Fibroblast of the aortic adventitia (primary cell): ENCODE measurements at regions not wholly inside any gene's neighbourhood (a gene's known extent, or its start where the extent isn't known, plus 50 kb on each side); places are given as distances from the start of the nearest gene placed in this dataset.

Source experiments
- DNase-seq: peaks from one replicate; pipeline ENCODE4 v3.0.0-alpha.2; 2010; ENCODE audit warnings: low read depth
- H3K4me3 ChIP-seq: 2 replicates; pipeline ENCODE4 v1.5.1; 2011; ENCODE audit warnings: low read depth, mild to moderate bottlenecking, control low read depth, low read length, moderate library complexity
- TF ChIP-seq, protein P1 (sequence below): IDR thresholded peaks from 2 replicates; pipeline ENCODE4 v1.5.1; 2011; ENCODE audit warnings: mild to moderate bottlenecking, low read length, control low read depth, inconsistent platforms; ENCODE audit not compliant: insufficient read depth

DNA sequence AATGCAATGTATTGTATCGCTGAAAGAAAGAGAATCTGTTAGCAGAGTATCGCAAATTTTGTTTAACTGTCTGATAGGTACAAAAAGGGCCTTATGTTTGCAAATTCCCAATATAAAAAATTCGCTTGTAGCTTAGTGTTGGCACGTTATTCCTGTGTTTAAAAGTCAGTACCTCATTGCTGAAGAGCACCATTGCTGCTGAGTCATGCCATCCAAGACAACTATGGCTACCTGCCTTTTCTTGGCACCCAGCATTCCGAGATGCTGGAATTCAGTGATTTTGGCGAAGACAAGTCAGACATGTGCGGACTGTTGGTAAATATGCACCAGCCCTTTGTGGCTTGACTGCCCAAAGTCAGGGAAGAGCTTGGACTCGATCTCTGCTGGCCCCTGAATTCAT lies 149.5 kb upstream of the EEA1 start:
- no peak for DNase-seq
- TF ChIP-seq, protein P1, sequence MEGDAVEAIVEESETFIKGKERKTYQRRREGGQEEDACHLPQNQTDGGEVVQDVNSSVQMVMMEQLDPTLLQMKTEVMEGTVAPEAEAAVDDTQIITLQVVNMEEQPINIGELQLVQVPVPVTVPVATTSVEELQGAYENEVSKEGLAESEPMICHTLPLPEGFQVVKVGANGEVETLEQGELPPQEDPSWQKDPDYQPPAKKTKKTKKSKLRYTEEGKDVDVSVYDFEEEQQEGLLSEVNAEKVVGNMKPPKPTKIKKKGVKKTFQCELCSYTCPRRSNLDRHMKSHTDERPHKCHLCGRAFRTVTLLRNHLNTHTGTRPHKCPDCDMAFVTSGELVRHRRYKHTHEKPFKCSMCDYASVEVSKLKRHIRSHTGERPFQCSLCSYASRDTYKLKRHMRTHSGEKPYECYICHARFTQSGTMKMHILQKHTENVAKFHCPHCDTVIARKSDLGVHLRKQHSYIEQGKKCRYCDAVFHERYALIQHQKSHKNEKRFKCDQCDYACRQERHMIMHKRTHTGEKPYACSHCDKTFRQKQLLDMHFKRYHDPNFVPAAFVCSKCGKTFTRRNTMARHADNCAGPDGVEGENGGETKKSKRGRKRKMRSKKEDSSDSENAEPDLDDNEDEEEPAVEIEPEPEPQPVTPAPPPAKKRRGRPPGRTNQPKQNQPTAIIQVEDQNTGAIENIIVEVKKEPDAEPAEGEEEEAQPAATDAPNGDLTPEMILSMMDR = no peak

DNA sequence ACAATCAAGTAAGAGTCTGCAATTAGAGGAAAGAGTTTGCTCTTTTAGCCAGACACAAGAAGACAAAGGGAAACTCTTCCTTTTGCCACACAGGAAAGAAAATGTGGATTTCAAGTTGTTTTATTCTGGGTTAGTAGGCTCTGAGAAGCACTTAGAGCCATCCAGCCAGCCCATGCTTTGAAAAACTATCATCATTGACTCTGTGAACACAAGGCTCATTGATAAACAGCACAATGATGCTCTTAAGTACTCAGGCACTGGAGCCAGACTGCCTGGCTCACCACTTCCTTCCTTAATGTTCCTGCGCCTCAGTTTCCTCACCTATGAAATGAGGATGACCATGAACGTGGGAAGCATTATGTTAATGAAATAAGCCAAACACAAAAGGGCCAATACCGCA lies 150.2 kb upstream of the EEA1 start:
- TF ChIP-seq, protein P1 = no peak
- no peak overlapping the region for H3K4me3 ChIP-seq
- DNase-seq = no peak

More for the DNA sequence above, 149.5 kb upstream of the EEA1 start:
- H3K4me3 ChIP-seq = no peak overlapping the region

DNA sequence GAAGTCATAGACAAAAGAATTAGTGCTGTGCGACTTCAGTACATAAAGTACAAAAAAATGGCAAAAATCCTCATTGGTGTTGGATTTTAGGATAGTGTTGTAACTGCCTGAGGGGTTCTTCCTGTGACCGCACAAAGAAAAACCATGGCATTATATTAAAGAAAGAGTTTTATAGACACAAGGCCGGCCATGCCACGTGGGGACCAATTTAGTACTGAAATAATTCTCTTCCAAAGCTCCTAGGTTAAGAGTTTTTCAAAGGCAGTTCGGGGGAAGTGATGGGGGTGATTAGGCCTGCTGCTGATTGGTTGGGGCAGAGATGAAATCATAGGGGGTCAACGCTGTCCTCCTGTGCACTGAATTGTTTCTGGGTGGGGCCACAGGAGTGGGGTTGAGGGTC lies 150.9 kb upstream of the EEA1 start:
- no peak overlapping the region for H3K4me3 ChIP-seq
- TF ChIP-seq, protein P1 = no peak
- no peak for DNase-seq

DNA sequence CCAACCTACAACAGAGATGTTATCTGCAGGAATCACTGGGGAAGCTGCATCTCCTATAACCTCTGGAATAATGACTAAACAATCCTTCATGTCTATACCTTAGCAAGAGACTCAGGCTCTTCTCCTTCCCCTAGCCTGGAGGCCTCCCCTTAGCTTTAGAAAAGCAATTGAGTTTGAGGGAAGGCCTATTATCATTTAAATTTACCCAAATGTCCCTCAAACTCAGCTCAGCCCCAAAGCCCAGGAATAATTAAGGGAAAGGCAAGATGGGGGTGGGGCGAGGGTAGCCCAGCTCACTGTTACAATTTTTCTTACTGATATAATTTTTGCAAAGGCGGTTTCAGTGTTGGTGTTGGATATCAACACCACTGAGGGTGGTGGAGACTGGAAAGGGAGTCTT lies 151.4 kb upstream of the EEA1 start:
- no peak for DNase-seq
- no peak overlapping the region for H3K4me3 ChIP-seq
- TF ChIP-seq, protein P1 = no peak

DNA sequence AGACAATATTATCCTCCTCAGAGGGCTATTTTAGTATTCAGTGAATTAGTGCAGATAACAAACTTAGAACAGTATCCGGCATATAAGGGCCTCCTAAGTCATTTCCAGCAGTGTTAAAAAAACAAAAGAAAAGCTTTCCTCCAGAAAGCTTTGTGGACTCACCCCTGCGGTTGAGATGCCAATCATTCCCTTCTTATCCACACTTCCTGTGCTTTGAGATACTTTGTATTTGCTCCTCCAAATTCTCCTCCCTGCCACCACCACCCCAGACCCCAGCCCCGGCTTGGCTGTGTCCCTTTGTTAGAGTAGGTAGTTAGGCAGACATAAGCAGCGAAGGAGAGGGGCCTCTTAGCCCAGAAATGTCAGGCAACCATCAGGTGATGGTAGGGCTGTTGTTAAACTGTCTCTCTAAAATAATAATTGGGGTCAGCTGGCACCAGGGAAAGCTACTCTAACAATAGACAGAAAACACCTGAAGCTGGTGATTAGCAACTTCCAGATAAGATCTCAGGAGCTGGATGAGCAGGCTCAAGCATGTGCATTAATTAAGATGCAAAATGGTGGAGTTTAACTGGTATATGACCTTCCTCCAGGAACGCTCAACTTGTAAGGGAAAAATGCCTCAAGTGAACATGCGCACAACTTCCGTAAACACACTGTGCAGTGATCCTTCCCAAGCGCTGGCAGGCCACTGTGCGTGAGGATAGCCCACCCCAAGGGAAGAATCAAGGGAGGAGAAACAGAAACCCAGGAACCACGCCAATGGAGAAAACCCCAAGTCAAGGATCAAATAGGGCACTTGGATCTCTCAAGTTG lies 152.1 kb upstream of the EEA1 start:
- TF ChIP-seq, protein P1 = no peak
- peak; percentile 39 for DNase-seq
- H3K4me3 ChIP-seq = no peak overlapping the region

DNA sequence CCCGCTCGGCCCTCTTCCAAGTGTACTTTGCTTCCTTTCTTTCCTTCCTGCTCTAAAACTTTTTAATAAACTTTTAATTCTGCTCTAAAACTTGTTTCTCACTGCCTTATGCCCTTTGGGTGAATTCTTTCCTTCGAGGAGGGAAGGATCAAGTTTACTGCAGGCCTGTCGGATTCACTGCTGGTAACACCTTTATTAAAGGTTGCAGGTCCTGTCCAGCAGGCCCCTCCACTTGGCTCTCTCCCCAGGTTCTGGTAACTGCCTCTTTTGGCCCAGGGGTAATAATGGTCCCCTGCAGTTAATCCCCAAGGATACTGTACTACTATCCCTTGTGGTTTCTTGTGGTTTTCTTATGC lies 152.7 kb upstream of the EEA1 start:
- H3K4me3 ChIP-seq = no peak overlapping the region
- DNase-seq = no peak
- TF ChIP-seq, protein P1 = no peak
